ENCODE measurements at regions not wholly inside any gene's neighbourhood (a gene's known extent, or its start where the extent isn't known, plus 50 kb on each side); places are given as distances from the start of the nearest gene placed in this dataset.

- DNase-seq (ENCODE audit: low read depth in 1 of 2, low spot score in 1 of 2): no peak
- in situ Hi-C loops (cut with HindIII; ENCODE audit: low pct_unique_long_range_greater_than_20kb, low sequenced_read_pairs): no loop called here
- TF ChIP-seq JUND (IDR thresholded peaks at IDR 0.05; ENCODE audit: low read depth): no peak
These were observed 523.9 kb downstream of the CETN3 start for GRCh38 chr5:89885670-89886069.

- in situ Hi-C loops (cut with HindIII; ENCODE audit: low pct_unique_long_range_greater_than_20kb, low sequenced_read_pairs): no loop called here
- DNase-seq (ENCODE audit: low read depth in 1 of 2, low spot score in 1 of 2): no peak
- TF ChIP-seq JUND (IDR thresholded peaks at IDR 0.05; ENCODE audit: low read depth): no peak
These were observed 525.6 kb downstream of the CETN3 start for GRCh38 chr5:89883967-89884366.

GRCh38 chr5:89878140-89879132 lies 531.1 kb downstream of the CETN3 start:
- TF ChIP-seq JUND (IDR thresholded peaks at IDR 0.05; ENCODE audit: low read depth): no peak
- DNase-seq (ENCODE audit: low read depth in 1 of 2, low spot score in 1 of 2): peak in 1 of 2 experiments; percentile 21

GRCh38 chr5:89871906-89872305 lies 537.6 kb downstream of the CETN3 start:
- no peak for TF ChIP-seq JUND (IDR thresholded peaks at IDR 0.05; ENCODE audit: low read depth)
- peak in 1 of 2 experiments; percentile 5 for DNase-seq (ENCODE audit: low read depth in 1 of 2, low spot score in 1 of 2)
- in situ Hi-C loops (cut with HindIII; ENCODE audit: low pct_unique_long_range_greater_than_20kb, low sequenced_read_pairs): no loop called here

More at GRCh38 chr5:89878140-89879132, 531.1 kb downstream of the CETN3 start:
- in situ Hi-C loops (cut with HindIII; ENCODE audit: low pct_unique_long_range_greater_than_20kb, low sequenced_read_pairs): no loop called here

GRCh38 chr5:89869346-89869745 lies 540.2 kb downstream of the CETN3 start:
- in situ Hi-C loops (cut with HindIII; ENCODE audit: low pct_unique_long_range_greater_than_20kb, low sequenced_read_pairs): no loop called here
- DNase-seq (ENCODE audit: low read depth in 1 of 2, low spot score in 1 of 2): no peak

GRCh38 chr5:89866410-89866809 lies 543.1 kb downstream of the CETN3 start:
- in situ Hi-C loops (cut with HindIII; ENCODE audit: low pct_unique_long_range_greater_than_20kb, low sequenced_read_pairs): no loop called here
- no peak for TF ChIP-seq JUND (IDR thresholded peaks at IDR 0.05; ENCODE audit: low read depth)
- no peak for DNase-seq (ENCODE audit: low read depth in 1 of 2, low spot score in 1 of 2)

More at GRCh38 chr5:89869346-89869745, 540.2 kb downstream of the CETN3 start:
- TF ChIP-seq JUND (IDR thresholded peaks at IDR 0.05; ENCODE audit: low read depth): no peak

GRCh38 chr5:89864941-89865340 lies 544.6 kb downstream of the CETN3 start:
- in situ Hi-C loops (cut with HindIII; ENCODE audit: low pct_unique_long_range_greater_than_20kb, low sequenced_read_pairs): no loop called here
- peak in 1 of 2 experiments; percentile 84 for DNase-seq (ENCODE audit: low read depth in 1 of 2, low spot score in 1 of 2)
- TF ChIP-seq JUND (IDR thresholded peaks at IDR 0.05; ENCODE audit: low read depth): no peak

GRCh38 chr5:89857790-89858189 lies 551.8 kb downstream of the CETN3 start:
- in situ Hi-C loops (cut with HindIII; ENCODE audit: low pct_unique_long_range_greater_than_20kb, low sequenced_read_pairs): no loop called here
- DNase-seq (ENCODE audit: low read depth in 1 of 2, low spot score in 1 of 2): no peak
- TF ChIP-seq JUND (IDR thresholded peaks at IDR 0.05; ENCODE audit: low read depth): no peak

GRCh38 chr5:89855417-89855816 lies 554.1 kb downstream of the CETN3 start:
- in situ Hi-C loops (cut with HindIII; ENCODE audit: low pct_unique_long_range_greater_than_20kb, low sequenced_read_pairs): no loop called here
- no peak for DNase-seq (ENCODE audit: low read depth in 1 of 2, low spot score in 1 of 2)
- TF ChIP-seq JUND (IDR thresholded peaks at IDR 0.05; ENCODE audit: low read depth): no peak

GRCh38 chr5:89851911-89852310 lies 557.6 kb downstream of the CETN3 start:
- in situ Hi-C loops (cut with HindIII; ENCODE audit: low pct_unique_long_range_greater_than_20kb, low sequenced_read_pairs): no loop called here
- no peak for TF ChIP-seq JUND (IDR thresholded peaks at IDR 0.05; ENCODE audit: low read depth)
- no peak for DNase-seq (ENCODE audit: low read depth in 1 of 2, low spot score in 1 of 2)

GRCh38 chr5:89850513-89850865 lies 559.1 kb downstream of the CETN3 start:
- TF ChIP-seq JUND (IDR thresholded peaks at IDR 0.05; ENCODE audit: low read depth): no peak
- no peak for DNase-seq (ENCODE audit: low read depth in 1 of 2, low spot score in 1 of 2)
- in situ Hi-C loops (cut with HindIII; ENCODE audit: low pct_unique_long_range_greater_than_20kb, low sequenced_read_pairs): no loop called here

GRCh38 chr5:89849830-89850512 lies 559.6 kb downstream of the CETN3 start:
- no peak for TF ChIP-seq JUND (IDR thresholded peaks at IDR 0.05; ENCODE audit: low read depth)
- DNase-seq (ENCODE audit: low read depth in 1 of 2, low spot score in 1 of 2): no peak
- in situ Hi-C loops (cut with HindIII; ENCODE audit: low pct_unique_long_range_greater_than_20kb, low sequenced_read_pairs): no loop called here

- in situ Hi-C loops (cut with HindIII; ENCODE audit: low pct_unique_long_range_greater_than_20kb, low sequenced_read_pairs): no loop called here
- no peak for DNase-seq (ENCODE audit: low read depth in 1 of 2, low spot score in 1 of 2)
- no peak for TF ChIP-seq JUND (IDR thresholded peaks at IDR 0.05; ENCODE audit: low read depth)
These were observed 561.8 kb downstream of the CETN3 start for GRCh38 chr5:89847743-89848142.

All from T47D (cell line).